Endothelial cell of umbilical vein (primary cell): ENCODE measurements at regions not wholly inside any gene's neighbourhood (a gene's known extent, or its start where the extent isn't known, plus 50 kb on each side); places are given as distances from the start of the nearest gene placed in this dataset.

Experiments
- CTCF ChIP-seq, 2 donors: IDR thresholded peaks; 1 replicate in 1 of 2; 2 replicates in 1 of 2; pipeline ENCODE4 v1.5.1; 2011; ENCODE audit warnings: low read length in 2 of 2, mild to moderate bottlenecking in 2 of 2, moderate library complexity in 2 of 2, control low read depth in 1 of 2, inconsistent platforms in 1 of 2, low read depth in 1 of 2; ENCODE audit not compliant: insufficient read depth in 1 of 2; ENCODE audit errors: extremely low read depth in 1 of 2
- EZH2 ChIP-seq: IDR thresholded peaks from 2 replicates; pipeline ENCODE4 v1.6.1; 2012; ENCODE audit warnings: borderline replicate concordance, low read depth, mild to moderate bottlenecking, moderate library complexity, low read length, inconsistent platforms; ENCODE audit not compliant: severe bottlenecking
- FOS ChIP-seq: IDR thresholded peaks from 2 replicates; pipeline ENCODE4 v1.6.1; 2011; ENCODE audit warnings: mild to moderate bottlenecking, low read length, moderate library complexity, borderline replicate concordance; ENCODE audit not compliant: insufficient read depth
- GATA2 ChIP-seq: IDR thresholded peaks from 2 replicates; pipeline ENCODE4 v1.7.0; 2011; ENCODE audit warnings: low read depth, mild to moderate bottlenecking, moderate library complexity, mixed read lengths, low read length; ENCODE audit not compliant: insufficient read length, insufficient read depth
- MAX ChIP-seq: IDR thresholded peaks from 2 replicates; pipeline ENCODE4 v1.6.1; 2011; ENCODE audit not compliant: insufficient read depth, insufficient read length
- MYC ChIP-seq: IDR thresholded peaks from one replicate; pipeline ENCODE4 v1.6.1; 2011; ENCODE audit warnings: mild to moderate bottlenecking, low read depth, low read length
- POLR2A ChIP-seq: IDR thresholded peaks from 2 replicates; pipeline ENCODE4 v1.6.1; 2012; ENCODE audit warnings: low read depth, mild to moderate bottlenecking, control low read depth, low read length
- POLR2AphosphoS5 ChIP-seq: IDR thresholded peaks from 2 replicates; pipeline ENCODE4 v1.6.1; 2012; ENCODE audit warnings: low read depth, mild to moderate bottlenecking, control low read depth, low read length, moderate library complexity; ENCODE audit not compliant: insufficient read depth

GRCh38 chr2:2935445-2936149 lies 442.0 kb downstream of the EIPR1 start:
- TF ChIP-seq CTCF (IDR thresholded peaks at IDR 0.05; ENCODE audit: extremely low read depth in 1 of 2, insufficient read depth in 1 of 2, low read depth in 1 of 2, low read length in 2 of 2) (no peak), POLR2A (no peak), EZH2 (no peak), POLR2AphosphoS5 (no peak), GATA2 (no peak), FOS (no peak), MYC (no peak), MAX (no peak)
